ENCODE measurements at regions not wholly inside any gene's neighbourhood (a gene's known extent, or its start where the extent isn't known, plus 50 kb on each side); places are given as distances from the start of the nearest gene placed in this dataset.
A peak's percentile ranks its signal among the peaks of the same experiment; 100 is the strongest.
"Not testable (repeated sequence)": the region's sequence is repeated elsewhere in the genome, so short reads cannot be mapped to it uniquely, and the experiment has no call there.

DNA sequence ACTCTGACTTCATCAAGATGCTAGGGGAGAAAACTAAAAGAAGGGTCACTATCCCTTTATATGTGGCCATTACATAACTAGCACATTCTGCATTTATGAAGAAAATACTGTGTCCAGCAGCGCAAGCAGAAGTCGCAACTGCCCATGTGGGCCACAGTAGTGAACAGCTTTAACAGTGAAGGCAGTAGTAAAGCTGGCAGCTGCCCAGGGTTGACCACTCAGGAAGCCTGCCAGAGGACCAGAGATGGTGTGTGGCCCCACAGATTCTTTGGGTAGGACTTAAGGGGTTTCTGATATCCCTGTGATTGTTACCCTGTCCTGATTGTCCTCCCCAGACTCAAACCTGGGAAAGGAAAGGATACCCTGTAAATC lies 88.3 kb upstream of the NT5E start:
- TF ChIP-seq, protein P1, sequence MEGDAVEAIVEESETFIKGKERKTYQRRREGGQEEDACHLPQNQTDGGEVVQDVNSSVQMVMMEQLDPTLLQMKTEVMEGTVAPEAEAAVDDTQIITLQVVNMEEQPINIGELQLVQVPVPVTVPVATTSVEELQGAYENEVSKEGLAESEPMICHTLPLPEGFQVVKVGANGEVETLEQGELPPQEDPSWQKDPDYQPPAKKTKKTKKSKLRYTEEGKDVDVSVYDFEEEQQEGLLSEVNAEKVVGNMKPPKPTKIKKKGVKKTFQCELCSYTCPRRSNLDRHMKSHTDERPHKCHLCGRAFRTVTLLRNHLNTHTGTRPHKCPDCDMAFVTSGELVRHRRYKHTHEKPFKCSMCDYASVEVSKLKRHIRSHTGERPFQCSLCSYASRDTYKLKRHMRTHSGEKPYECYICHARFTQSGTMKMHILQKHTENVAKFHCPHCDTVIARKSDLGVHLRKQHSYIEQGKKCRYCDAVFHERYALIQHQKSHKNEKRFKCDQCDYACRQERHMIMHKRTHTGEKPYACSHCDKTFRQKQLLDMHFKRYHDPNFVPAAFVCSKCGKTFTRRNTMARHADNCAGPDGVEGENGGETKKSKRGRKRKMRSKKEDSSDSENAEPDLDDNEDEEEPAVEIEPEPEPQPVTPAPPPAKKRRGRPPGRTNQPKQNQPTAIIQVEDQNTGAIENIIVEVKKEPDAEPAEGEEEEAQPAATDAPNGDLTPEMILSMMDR (conservative IDR thresholded peaks at IDR 0.05; ENCODE audit: control insufficient read depth, insufficient read depth, low read depth, low read length) = no peak
- H3K4me3 ChIP-seq (ENCODE audit: control insufficient read depth, low read depth, low read length) = no peak overlapping the region
- DNase-seq (ENCODE audit: low read depth) = no peak

DNA sequence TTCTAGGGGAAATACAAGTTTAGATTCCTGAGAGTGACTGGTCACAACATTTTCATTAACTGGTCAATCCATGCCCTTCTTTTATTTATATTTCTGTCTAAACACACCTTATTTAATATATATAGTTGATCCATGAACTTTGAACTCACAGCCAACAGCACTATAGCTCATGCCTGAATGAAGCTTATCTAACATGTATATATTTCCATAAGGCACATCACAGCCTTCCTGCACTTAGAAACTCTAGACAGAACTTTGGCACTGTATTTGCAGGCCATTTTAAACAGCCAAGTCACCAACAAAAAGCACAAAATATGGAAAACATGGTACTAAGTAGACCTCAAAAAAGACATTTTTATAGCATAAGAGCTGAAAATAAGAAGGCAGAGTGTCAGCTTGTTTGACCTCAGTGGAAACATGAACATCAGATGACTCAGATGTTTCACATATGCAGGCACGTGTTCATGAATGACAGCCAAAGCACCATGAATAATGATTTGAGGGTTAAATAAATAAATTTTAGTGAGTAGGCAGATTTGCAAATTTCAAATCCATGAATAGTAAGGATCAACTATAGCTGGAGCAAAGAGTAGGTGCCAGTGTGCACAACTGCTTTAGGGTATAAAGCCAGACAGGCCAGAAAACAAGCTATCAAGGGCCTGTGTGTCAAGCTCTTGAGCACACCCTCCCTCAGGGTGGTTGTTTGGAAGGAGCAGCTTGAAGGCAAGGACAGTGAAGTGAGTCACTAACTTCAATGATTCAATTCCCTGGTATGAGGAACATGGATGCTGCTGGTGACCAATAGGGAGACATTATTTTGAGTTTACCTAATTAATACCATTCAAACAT lies 88.9 kb upstream of the NT5E start:
- TF ChIP-seq, protein P1 (conservative IDR thresholded peaks at IDR 0.05; ENCODE audit: control insufficient read depth, insufficient read depth, low read depth, low read length) = no peak
- DNase-seq (ENCODE audit: low read depth) = peak; percentile 99

DNA sequence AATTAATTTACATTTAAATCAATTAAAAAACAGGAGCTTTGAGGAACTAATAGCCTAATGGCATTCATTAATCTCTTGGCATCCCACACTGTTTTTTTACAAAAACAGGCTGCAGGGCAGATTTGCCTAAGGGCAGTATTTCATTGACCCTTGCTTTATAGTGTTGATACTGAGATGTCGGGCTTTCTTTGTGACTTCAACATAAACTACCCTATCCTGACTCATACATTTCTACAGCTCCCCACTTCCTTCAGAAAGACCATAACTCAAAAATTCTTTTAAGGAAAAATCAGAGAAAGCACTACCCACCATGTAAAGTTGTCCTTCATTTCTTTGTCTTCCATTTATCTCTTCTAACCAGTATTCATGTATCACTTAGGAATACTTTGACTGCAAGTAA lies 92.2 kb upstream of the NT5E start:
- no peak for DNase-seq (ENCODE audit: low read depth)
- TF ChIP-seq, protein P1 (conservative IDR thresholded peaks at IDR 0.05; ENCODE audit: control insufficient read depth, insufficient read depth, low read depth, low read length) = no peak
- H3K4me3 ChIP-seq (ENCODE audit: control insufficient read depth, low read depth, low read length) = no peak overlapping the region

More for the DNA sequence above, 88.9 kb upstream of the NT5E start:
- no peak overlapping the region for H3K4me3 ChIP-seq (ENCODE audit: control insufficient read depth, low read depth, low read length)

DNA sequence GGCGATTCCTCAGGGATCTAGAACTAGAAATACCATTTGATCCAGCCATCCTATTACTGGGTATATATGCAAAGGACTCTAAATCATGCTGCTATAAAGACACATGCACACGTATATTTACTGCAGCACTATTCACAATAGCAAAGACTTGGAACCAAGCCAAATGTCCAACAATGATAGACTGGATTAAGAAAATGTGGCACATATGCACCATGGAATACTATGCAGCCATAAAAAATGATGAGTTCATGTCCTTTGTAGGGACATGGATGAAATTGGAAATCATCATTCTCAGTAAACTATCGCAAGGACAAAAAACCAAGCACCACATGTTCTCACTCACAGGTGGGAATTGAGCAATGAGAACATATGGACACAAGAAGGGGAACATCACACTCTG lies 93.1 kb upstream of the NT5E start:
- not testable (repeated sequence) for H3K4me3 ChIP-seq (ENCODE audit: control insufficient read depth, low read depth, low read length); DNase-seq (ENCODE audit: low read depth)

DNA sequence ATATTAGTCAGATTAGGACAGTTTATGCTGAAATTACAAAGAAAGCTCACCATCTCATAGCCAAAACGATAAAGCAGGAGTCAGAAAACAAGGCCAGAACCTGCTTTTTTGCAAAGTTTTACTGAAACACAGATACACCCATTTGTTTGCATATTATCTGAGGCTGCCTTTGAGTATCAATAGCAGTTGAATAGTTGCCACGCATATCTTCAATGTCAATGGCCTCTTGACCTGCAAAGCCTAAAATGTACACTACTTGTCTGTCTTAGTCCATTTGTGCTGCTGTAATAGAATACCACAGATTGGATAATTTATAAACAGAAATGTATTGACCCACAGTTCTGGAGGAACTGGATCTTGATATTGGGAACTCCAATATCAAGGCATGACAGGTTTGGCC lies 94.1 kb upstream of the NT5E start:
- H3K4me3 ChIP-seq (ENCODE audit: control insufficient read depth, low read depth, low read length) = no peak overlapping the region
- no peak for DNase-seq (ENCODE audit: low read depth)
- TF ChIP-seq, protein P1 (conservative IDR thresholded peaks at IDR 0.05; ENCODE audit: control insufficient read depth, insufficient read depth, low read depth, low read length) = no peak

DNA sequence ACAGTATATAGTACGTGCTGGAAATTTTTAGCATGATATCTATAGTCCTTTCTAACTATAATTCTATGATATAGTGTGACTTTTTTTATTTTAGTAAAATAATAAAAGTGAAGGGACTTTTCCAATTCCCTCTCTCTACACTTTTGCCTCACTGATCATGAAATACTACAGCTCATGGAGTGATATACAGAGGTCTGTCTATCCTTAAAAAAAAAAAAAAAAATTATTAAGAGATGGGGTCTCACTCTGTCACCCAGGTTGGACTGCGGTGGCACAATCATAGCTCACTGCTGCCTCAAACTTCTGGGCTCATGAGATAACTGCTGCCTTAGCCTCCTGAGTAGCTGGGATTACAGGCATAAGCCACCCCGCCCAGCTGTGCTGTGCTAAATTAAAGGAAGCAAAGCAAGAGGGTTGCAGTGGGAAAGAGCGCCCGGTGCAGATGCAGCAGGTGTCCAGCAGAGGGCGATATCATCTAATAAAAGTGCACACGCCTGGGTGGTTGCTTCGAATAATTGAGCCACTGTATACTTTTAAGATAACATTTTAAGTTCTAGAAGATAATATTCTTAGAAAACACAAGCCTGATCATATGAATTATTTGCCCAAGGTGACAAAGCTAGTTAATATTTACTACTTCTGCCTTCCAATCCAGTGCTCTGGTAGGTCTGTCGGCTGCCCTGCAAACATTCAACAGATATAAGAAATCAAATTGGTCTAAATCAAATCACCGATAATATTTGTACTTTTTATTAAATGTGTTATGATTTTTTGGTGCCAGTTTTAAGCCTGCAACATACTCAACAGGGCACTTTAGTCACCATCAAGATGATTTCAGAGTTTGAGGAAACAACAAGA lies 94.9 kb upstream of the NT5E start:
- TF ChIP-seq, protein P1 (conservative IDR thresholded peaks at IDR 0.05; ENCODE audit: control insufficient read depth, insufficient read depth, low read depth, low read length) = peak; percentile 93
- DNase-seq (ENCODE audit: low read depth) = peak; percentile 82
- H3K4me3 ChIP-seq (ENCODE audit: control insufficient read depth, low read depth, low read length) = no peak overlapping the region

DNA sequence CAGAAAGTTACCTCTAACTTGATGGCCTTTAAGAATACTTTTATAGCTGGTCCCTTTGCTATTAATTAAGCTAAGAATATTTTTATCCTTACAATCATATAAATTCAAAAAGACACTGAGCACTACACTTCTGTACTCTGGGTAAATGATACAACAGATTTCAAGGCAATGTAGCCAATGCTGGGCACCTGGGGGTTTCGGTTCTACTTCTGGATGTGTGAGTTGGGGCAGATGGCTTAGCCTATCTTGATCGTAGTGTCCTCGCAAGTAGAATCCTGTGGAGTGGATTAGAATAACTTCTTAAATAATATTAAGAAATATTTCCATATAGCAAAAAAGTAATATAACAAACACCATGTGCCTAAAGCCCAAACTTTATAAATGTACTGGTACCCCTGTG lies 96.9 kb upstream of the NT5E start:
- DNase-seq (ENCODE audit: low read depth) = no peak
- TF ChIP-seq, protein P1 (conservative IDR thresholded peaks at IDR 0.05; ENCODE audit: control insufficient read depth, insufficient read depth, low read depth, low read length) = no peak
- H3K4me3 ChIP-seq (ENCODE audit: control insufficient read depth, low read depth, low read length) = no peak overlapping the region

Measured in fibroblast of mammary gland (primary cell).